DOHH2 (cell line): ENCODE measurements at regions not wholly inside any gene's neighbourhood (a gene's known extent, or its start where the extent isn't known, plus 50 kb on each side); places are given as distances from the start of the nearest gene placed in this dataset.

Experiments
- H3F3A ChIP-seq: fragments of 200-600 bp; sonication (generic), shearing (Covaris generic); 2 replicates; pipeline ENCODE4 v1.6.0; 2016; ENCODE audit warnings: antibody characterized with exemption, mild to moderate bottlenecking; ENCODE audit not compliant: control insufficient read depth, insufficient read depth
- H3K27ac ChIP-seq: fragments of 200-600 bp; sonication (generic); 2 replicates; pipeline ENCODE4 v1.5.1; 2014; ENCODE audit warnings: low read depth, mild to moderate bottlenecking, low read length, moderate library complexity
- H3K27me3 ChIP-seq: fragments of 200-600 bp; sonication (generic); 2 replicates; pipeline ENCODE4 v1.6.1; 2014; ENCODE audit warnings: mild to moderate bottlenecking, low read length, mixed read lengths; ENCODE audit not compliant: control insufficient read depth
- H3K36me3 ChIP-seq: fragments of 200-600 bp; sonication (generic); 2 replicates; pipeline ENCODE4 v1.6.1; 2014; ENCODE audit warnings: mild to moderate bottlenecking, low read length, moderate library complexity, mixed read lengths; ENCODE audit not compliant: control insufficient read depth
- H3K4me1 ChIP-seq: fragments of 200-600 bp; sonication (generic); 2 replicates; pipeline ENCODE4 v1.6.1; 2014; ENCODE audit warnings: mild to moderate bottlenecking, low read length, mixed read lengths; ENCODE audit not compliant: control insufficient read depth
- H3K4me2 ChIP-seq: fragments of 200-600 bp; sonication (generic); 2 replicates; pipeline ENCODE4 v1.6.0; 2014; ENCODE audit warnings: mild to moderate bottlenecking, low read length, moderate library complexity
- H3K4me3 ChIP-seq: fragments of 200-600 bp; sonication (generic); 2 replicates; pipeline ENCODE4 v1.5.1; 2014; ENCODE audit warnings: mild to moderate bottlenecking, low read length, mixed read lengths
- H3K79me2 ChIP-seq: fragments of 200-600 bp; sonication (generic); 2 replicates; pipeline ENCODE4 v1.6.1; 2014; ENCODE audit warnings: mild to moderate bottlenecking, low read length, mixed read lengths; ENCODE audit not compliant: control insufficient read depth
- H3K9me2 ChIP-seq: fragments of 200-600 bp; sonication (generic); replicated peaks from 2 replicates; pipeline ENCODE4 v1.6.1; 2014; ENCODE audit warnings: mild to moderate bottlenecking, low read length, mixed read lengths; ENCODE audit not compliant: control insufficient read depth
- H3K9me3 ChIP-seq: fragments of 200-600 bp; sonication (generic); 2 replicates; pipeline ENCODE4 v1.6.1; 2014; ENCODE audit warnings: antibody characterized with exemption, low read length, mixed read lengths; ENCODE audit not compliant: control insufficient read depth, insufficient read depth
- H4K20me1 ChIP-seq: fragments of 200-600 bp; sonication (generic); 2 replicates; pipeline ENCODE4 v1.6.0; 2014; ENCODE audit warnings: low read depth, mild to moderate bottlenecking, antibody characterized with exemption, low read length, moderate library complexity; ENCODE audit not compliant: control insufficient read depth, insufficient read depth
- EZH2phosphoT487 ChIP-seq: fragments of 200-600 bp; sonication (generic); IDR thresholded peaks from 2 replicates; pipeline ENCODE4 v1.6.1; 2017; ENCODE audit warnings: borderline replicate concordance, mild to moderate bottlenecking, antibody characterized with exemption, low read length, moderate library complexity, mixed read lengths
- TF ChIP-seq, protein P1 (sequence below): fragments of 200-600 bp; sonication (generic); IDR thresholded peaks from one replicate; pipeline ENCODE4 v1.5.1; 2014; ENCODE audit warnings: antibody characterized with exemption, mild to moderate bottlenecking, low read depth, low read length; ENCODE audit not compliant: poor library complexity, severe bottlenecking

DNA sequence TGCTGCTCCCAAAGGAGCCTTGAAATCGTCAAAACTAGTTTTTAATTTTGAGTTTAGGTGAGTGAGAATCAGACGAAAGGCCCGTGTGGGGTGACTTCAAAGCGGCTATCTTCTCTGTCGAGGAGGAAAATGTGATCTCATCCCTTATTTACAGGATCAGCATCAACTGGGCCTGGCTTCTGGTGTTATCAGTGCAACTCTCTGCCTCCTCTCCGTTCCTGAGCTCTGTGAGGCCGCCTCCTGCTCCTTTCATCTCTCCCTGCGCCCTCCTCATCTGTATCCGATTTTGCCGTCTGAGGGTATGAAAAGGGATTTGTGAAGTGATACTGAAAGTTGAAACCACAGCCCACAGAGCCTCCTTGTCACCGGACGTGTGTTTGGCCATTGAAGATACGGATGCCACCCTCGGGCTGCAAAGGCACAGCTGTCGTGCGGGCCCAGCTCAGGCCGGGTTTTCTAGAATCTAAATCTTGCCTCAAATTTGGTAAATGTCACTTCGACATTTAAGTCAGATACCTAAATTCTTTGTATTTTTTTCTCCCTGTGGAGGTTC is 408.7 kb upstream of the ADARB2 start:
- Histone ChIP-seq H3K36me3 (no peaks in the 10 kb centered on the region), H3F3A (no peaks in the 10 kb centered on the region), H4K20me1 (no peaks in the 10 kb centered on the region), H3K79me2 (no peaks in the 10 kb centered on the region), H3K4me1 (no peaks in the 10 kb centered on the region), H3K9me3 (no peaks in the 10 kb centered on the region), H3K27ac (no peak overlapping the region), H3K4me2 (no peak overlapping the region), H3K27me3 (no peaks in the 10 kb centered on the region), H3K4me3 (no peak overlapping the region), H3K9me2 (no peaks in the 10 kb centered on the region)
- no peak for TF ChIP-seq EZH2phosphoT487
- TF ChIP-seq, protein P1, sequence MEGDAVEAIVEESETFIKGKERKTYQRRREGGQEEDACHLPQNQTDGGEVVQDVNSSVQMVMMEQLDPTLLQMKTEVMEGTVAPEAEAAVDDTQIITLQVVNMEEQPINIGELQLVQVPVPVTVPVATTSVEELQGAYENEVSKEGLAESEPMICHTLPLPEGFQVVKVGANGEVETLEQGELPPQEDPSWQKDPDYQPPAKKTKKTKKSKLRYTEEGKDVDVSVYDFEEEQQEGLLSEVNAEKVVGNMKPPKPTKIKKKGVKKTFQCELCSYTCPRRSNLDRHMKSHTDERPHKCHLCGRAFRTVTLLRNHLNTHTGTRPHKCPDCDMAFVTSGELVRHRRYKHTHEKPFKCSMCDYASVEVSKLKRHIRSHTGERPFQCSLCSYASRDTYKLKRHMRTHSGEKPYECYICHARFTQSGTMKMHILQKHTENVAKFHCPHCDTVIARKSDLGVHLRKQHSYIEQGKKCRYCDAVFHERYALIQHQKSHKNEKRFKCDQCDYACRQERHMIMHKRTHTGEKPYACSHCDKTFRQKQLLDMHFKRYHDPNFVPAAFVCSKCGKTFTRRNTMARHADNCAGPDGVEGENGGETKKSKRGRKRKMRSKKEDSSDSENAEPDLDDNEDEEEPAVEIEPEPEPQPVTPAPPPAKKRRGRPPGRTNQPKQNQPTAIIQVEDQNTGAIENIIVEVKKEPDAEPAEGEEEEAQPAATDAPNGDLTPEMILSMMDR: no peak

DNA sequence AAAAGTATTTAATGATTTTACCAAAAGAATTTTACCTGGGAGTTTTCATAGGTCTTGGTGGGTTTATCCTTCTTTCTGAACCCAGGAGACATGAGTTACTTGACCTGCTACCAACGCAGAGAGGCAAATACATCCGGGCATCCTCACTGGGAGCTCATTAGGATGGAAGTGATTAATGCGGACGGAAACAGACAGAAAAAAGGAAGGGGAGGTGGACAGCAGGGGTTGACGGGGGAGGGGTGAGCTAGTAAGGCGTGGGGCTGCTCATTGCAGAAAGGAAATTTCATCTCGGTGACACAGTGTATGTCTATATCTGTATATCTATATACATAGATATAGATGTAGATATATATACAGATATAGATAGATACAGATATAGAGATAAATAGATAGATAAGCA is 408.2 kb upstream of the ADARB2 start:
- H3K4me2 ChIP-seq: no peak overlapping the region
- H3K27me3 ChIP-seq: no peaks in the 10 kb centered on the region
- no peaks in the 10 kb centered on the region for H4K20me1 ChIP-seq
- no peak overlapping the region for H3K4me3 ChIP-seq
- H3K36me3 ChIP-seq: no peaks in the 10 kb centered on the region
- no peaks in the 10 kb centered on the region for H3F3A ChIP-seq
- H3K79me2 ChIP-seq: no peaks in the 10 kb centered on the region
- H3K9me2 ChIP-seq: no peaks in the 10 kb centered on the region
- H3K9me3 ChIP-seq: no peaks in the 10 kb centered on the region
- H3K27ac ChIP-seq: no peak overlapping the region
- no peaks in the 10 kb centered on the region for H3K4me1 ChIP-seq
- no peak for TF ChIP-seq EZH2phosphoT487
- TF ChIP-seq, protein P1: no peak

DNA sequence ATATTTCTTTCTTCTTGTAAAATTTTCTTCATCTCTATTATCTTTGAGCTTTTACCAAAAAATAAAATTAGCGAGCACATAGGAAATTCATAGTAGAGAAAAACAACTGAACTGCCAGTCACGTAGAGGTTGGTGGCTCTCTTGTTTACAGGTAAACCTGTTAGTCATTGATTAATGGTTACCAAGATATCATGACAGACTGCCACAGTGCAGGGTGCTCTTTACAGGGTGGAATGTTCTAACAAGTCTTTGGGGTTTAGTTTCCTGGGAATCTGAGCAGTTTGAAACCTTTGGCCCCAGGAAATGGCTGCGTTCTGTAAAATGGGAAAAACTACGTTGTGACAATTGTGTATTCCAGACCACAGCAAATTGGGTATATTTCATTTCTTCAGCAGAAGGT is 407.3 kb upstream of the ADARB2 start:
- Histone ChIP-seq H3K9me2 (no peaks in the 10 kb centered on the region), H3K4me2 (no peak overlapping the region), H4K20me1 (no peaks in the 10 kb centered on the region), H3K9me3 (no peaks in the 10 kb centered on the region), H3K27ac (no peak overlapping the region), H3K79me2 (no peaks in the 10 kb centered on the region), H3K4me3 (no peak overlapping the region), H3K27me3 (peaks cover 7% of the 10 kb centered on the region), H3K4me1 (no peaks in the 10 kb centered on the region), H3F3A (no peaks in the 10 kb centered on the region), H3K36me3 (no peaks in the 10 kb centered on the region)
- TF ChIP-seq EZH2phosphoT487: no peak
- TF ChIP-seq, protein P1: no peak
